Epithelial cell of esophagus (primary cell): ENCODE measurements at regions not wholly inside any gene's neighbourhood (a gene's known extent, or its start where the extent isn't known, plus 50 kb on each side); places are given as distances from the start of the nearest gene placed in this dataset.

Experiments
- DNase-seq: peaks from one replicate; pipeline ENCODE4 v3.0.0; 2010; ENCODE audit warnings: low read depth
- H3K4me3 ChIP-seq: 2 replicates; pipeline ENCODE4 v1.5.1; 2011; ENCODE audit warnings: mild to moderate bottlenecking, low read length, control low read depth
- CTCF ChIP-seq: IDR thresholded peaks from 2 replicates; pipeline ENCODE4 v1.5.1; 2011; ENCODE audit warnings: low read depth, mild to moderate bottlenecking, low read length, control low read depth, inconsistent platforms; ENCODE audit not compliant: insufficient read depth; ENCODE audit errors: missing control alignments

- peak; percentile 69 for DNase-seq
- no peak overlapping the region for H3K4me3 ChIP-seq
- no peak for TF ChIP-seq CTCF
These were observed 225.5 kb upstream of the RBMS1 start for GRCh38 chr2:160719116-160719515.

- no peak overlapping the region for H3K4me3 ChIP-seq
- TF ChIP-seq CTCF = no peak
- peak; percentile 30 for DNase-seq
These were observed 226.5 kb upstream of the RBMS1 start for GRCh38 chr2:160720098-160720497.

GRCh38 chr2:160721089-160722040, 227.8 kb upstream of the RBMS1 start:
- DNase-seq = no peak
- TF ChIP-seq CTCF = no peak
- H3K4me3 ChIP-seq = no peak overlapping the region

- DNase-seq = no peak
- no peak for TF ChIP-seq CTCF
- no peak overlapping the region for H3K4me3 ChIP-seq
These were observed 232.4 kb upstream of the RBMS1 start for GRCh38 chr2:160726046-160726445.

- H3K4me3 ChIP-seq = no peak overlapping the region
- TF ChIP-seq CTCF = no peak
- DNase-seq = no peak
These were observed 236.8 kb upstream of the RBMS1 start for GRCh38 chr2:160730296-160730995.

- DNase-seq = no peak
- no peak overlapping the region for H3K4me3 ChIP-seq
- TF ChIP-seq CTCF = no peak
These were observed 237.8 kb upstream of the RBMS1 start for GRCh38 chr2:160731415-160731814.
